SK-N-DZ (cell line): ENCODE measurements at regions not wholly inside any gene's neighbourhood (a gene's known extent, or its start where the extent isn't known, plus 50 kb on each side); places are given as distances from the start of the nearest gene placed in this dataset.
"Not testable (repeated sequence)": the region's sequence is repeated elsewhere in the genome, so short reads cannot be mapped to it uniquely, and the experiment has no call there.

Experiments
- DNase-seq: peaks from one replicate; pipeline ENCODE4 v3.0.0-alpha.2; 2015; ENCODE audit warnings: low spot score

DNA sequence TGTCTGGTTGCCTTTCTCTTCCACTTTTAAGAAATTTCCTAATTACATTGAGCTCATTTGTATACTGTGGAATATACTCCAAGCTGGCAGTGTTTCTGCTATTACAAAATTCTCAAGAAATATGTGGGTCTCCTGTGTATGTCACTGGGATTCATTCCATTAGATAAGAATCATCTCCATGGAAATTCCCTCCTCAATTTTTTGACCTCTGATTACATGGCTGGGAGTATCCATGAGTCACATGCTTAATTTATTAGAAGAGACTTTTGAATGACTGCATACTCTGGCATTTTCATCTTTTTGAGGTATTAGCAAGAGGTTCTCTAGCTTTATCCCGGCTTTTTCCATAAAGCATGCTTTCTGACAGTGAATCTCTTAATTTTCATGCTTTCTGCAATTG is 665.5 kb upstream of the CNTNAP5 start:
- DNase-seq = no peak

GRCh38 chr2:123362671-123363440 is 662.2 kb upstream of the CNTNAP5 start:
- no peak for DNase-seq

GRCh38 chr2:123363826-123364225 is 661.3 kb upstream of the CNTNAP5 start:
- DNase-seq = no peak

GRCh38 chr2:123364243-123364896 is 660.7 kb upstream of the CNTNAP5 start:
- no peak for DNase-seq

DNA sequence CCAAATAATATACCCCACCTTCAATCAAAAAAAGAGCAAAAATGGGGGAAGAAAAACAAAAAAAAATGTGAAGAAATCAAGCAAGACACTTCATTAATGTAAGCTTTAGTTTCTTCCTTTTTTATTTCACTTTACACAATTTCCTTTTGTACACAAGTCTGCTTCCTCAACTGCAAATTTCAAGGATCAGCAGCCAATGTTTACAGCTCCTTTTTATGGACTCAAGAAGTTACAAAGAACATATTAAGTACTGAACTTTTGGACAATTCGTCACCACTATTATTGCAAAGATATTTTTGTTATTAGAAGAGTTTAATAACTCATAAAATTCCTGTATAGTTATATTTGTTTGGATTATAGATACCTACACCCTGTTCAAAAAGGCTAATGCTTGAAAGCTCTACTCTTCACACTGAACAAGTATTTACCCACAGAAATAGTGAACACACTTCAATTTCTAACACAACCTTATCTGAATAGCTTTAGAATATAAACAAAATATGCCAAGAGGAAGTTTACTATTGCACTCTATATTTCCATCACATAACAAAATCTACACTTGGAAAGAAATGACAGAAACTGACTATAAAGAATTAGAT is 658.7 kb upstream of the CNTNAP5 start:
- no peak for DNase-seq

DNA sequence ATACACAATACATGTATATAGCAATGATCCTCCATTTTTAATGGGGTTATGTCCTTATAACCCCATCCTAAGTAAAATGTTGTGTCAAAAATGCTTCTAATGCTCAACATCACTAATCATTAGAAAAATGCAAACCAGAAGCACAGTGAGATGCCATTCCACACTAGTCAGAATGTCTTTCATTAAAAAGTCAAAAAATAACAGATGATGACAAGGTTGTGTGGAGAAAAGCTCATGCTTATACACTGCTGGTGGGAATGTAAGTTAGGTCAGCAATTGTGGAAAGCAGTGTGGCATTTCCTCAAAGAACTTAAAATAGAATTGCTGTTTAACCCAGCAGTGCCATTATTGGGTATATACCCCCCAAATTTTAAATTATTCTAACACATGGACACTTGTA is 654.9 kb upstream of the CNTNAP5 start:
- no peak for DNase-seq

GRCh38 chr2:123371535-123371934 is 653.6 kb upstream of the CNTNAP5 start:
- DNase-seq = no peak

DNA sequence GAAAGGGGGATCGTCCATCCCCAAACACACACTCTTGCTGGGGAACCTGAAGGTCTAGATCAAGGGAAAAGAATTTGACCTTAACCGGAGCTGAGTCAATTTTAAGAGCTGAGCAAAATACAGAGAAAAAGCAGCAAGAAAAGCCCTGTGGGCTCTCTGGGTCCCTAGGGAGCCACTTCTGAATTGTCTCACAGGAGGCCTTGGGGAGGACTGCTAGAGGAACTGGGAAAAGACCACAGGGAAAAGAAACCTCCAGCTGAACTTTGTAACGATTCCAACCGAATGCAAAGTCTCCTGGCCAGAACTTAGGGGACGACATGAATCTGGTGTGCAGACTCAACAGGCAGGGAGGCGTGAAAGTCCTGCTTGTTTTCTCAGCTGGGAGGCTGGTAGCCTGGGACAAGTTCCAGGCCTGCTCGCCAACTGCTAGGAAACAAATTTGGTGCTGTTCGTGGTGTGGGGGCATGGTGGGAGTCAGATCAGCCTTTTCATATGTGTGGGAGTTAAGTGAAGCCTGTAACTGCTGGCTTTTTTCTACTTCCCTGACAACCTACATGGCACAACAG is 644.6 kb upstream of the CNTNAP5 start:
- no peak for DNase-seq

DNA sequence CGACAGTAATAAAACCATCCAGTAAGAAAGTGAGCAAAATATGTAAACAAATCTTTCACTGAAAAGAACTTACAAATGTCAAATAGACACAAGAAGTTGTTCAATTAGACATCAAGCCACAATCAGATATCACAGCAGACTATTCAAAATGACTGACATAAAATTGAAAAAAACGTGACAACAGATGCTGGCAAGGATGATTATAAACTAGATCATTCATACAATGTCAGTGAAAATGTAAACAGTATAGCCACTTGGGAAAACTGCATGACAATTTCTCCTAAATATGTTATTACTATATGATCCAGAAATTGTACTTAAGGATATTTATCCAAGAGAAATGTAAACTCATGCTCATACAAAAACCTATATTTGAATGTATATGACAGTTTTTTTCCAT is 609.4 kb upstream of the CNTNAP5 start:
- DNase-seq = no peak

- no peak for DNase-seq
Observed at GRCh38 chr2:123419976-123420375, 605.1 kb upstream of the CNTNAP5 start.

DNA sequence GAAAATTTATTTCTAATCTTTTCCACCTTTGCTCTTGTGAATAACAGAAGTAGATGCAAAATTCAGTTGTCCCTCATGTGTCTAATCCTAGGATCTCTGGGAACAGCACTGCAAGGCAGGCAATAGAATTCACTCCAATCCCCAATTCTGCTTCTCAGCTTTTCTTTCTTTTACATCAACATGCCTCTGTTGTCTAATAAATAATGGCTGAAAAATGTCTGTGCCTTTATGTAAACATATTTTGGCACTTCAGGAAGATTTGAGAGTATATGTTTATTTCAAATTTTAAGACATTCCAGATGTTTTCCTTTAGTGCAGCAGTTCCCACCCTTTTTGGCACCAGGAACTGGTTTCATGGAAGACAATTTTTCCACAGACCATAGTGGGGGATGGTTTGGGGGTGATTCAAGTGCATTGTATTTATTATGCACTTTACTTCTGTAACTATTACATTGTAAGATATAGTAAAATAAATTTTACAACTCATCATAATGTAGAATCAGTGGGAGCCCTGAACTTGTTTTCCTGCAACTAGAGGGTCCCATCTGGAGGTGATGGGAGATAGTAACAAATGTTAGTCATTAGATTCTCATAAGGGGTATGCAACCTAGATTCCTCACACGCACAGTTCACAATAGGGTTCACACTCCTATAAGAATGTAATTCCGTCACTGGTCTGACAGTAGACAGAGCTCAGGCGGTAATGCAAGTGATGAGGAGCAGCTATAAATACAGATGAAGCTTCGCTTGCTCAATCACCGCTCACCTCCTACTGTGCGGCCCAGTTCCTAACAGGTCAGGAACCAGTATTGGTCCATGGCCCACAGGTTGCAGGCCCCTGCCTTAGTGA is 590.3 kb upstream of the CNTNAP5 start:
- DNase-seq = no peak

DNA sequence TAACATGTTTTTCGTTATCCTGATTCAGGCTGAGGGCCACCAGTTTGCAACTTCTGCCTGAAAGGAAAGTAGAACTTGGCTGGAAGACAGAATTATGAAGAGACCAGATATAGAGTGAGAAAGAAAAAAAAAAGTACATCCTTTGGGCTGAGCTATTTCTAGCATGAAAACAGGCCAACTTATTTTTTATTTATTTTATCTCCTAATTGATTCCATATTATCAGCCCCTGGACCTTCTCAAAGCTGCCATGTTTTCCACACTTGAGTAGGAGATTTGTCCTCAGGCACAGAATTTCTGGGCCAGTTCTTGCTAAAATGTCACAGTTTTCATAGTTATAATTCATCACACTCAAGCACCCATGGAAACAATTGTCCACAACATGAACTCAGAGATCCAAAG is 586.8 kb upstream of the CNTNAP5 start:
- DNase-seq = no peak

GRCh38 chr2:123438675-123439074 is 586.4 kb upstream of the CNTNAP5 start:
- no peak for DNase-seq

DNA sequence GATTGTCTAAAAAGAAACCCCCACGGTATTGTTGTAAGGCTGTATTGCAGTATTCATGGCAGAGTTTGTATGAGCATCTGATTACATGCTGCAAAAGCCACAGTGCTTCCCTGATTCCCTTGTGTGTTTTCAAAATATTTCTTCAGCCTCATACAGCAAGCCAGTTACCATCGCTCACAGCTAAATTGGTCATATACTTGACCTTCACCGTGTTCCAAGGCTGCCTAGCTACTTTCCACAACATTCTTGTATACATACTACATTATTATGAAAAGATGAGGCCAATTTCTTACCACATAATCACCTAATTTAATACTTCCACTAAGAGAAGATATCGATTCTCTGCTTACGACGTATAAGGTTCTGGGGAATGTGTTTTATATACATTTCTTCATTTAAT is 576.3 kb upstream of the CNTNAP5 start:
- DNase-seq = no peak

DNA sequence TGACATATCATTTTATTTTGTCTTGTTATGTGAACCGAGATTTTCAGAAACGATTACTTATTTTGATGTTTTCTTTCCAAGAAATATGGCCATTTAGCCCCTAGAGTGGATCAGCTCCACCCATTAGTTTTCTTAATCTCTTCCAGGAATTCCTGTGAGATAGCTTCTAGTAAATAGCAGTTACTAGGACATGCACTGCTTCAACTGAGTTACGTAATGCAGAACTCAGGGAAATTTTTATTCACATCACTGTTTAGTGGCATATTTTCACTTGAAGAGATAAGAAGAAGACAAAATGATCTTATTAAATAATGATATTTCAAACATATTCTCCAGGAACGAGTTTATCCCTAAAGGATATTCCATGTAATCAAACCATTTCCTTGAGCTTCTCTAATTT is 573.5 kb upstream of the CNTNAP5 start:
- DNase-seq = no peak

DNA sequence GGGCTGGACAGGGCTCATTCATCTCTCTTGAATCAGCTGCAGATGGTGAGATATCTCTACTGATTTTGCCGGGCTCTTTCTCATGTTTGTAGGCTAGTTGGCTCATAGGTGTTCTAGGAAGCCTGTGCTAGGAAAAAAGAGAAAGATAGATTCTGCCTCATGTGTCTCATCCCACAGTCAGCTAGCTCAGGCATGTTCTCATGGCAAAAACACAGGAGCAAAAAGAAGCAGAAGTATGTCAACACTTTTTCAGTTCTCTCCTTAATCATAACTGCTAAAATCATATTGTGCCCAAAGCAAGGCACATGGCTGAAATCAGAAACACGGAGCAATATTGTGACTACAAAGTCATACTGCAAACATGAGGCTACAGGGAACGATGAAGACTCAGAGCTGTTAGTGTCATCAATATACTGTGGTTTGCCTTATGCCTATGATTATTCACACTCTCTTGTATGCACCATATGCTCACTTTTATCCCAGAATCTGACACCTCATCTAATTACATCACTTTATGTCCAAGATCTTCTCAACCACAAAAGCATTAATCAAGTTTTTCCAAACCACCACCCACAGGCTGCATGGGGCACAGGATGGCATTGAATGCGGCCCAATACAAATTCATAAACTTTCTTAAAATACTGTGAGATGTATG is 571.9 kb upstream of the CNTNAP5 start:
- no peak for DNase-seq

- DNase-seq = no peak
Observed at GRCh38 chr2:123453772-123454171, 571.3 kb upstream of the CNTNAP5 start.

GRCh38 chr2:123455234-123455633 is 569.9 kb upstream of the CNTNAP5 start:
- not testable (repeated sequence) for DNase-seq

GRCh38 chr2:123456416-123456815 is 568.7 kb upstream of the CNTNAP5 start:
- DNase-seq = no peak

DNA sequence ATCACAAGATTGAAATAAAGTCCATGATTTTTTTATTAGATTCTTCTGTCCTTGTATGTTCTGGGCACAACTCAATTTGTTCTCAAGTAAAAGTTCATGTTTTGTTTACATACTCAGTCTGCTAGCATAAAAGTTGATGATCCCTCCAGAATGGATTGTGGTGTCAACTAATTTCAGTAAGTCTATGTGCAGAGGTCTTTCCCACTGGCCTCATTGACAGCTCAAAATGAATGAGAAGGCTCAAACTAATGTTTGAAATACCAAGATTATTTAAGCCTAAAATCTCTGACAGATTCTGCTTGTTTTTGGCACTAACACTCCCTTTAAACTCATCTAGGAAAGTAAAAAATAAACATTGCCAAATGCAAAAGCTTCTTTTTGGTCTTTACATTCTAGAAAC is 561.2 kb upstream of the CNTNAP5 start:
- no peak for DNase-seq

DNA sequence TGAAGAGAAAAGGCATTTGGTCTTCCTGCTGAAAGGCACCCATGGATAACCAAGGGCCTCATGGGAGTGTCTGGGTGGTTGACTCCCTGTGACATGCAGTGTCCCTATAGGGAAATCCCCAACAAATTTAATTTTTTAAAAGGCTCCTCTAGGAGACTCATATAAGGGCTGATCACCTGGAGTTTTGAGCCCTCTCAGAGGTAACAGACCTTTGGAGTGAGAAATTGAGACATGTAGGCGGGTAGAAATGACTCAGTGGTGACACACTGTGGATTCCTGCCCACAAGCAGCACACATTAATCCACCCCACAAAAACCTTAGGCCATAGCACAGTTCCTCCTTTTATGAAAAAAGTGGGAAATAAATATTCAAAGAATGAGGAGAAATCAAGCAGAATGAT is 557.0 kb upstream of the CNTNAP5 start:
- DNase-seq = no peak
